ENCODE measurements at regions not wholly inside any gene's neighbourhood (a gene's known extent, or its start where the extent isn't known, plus 50 kb on each side); places are given as distances from the start of the nearest gene placed in this dataset.

GRCh38 chr10:57624856-57625592 is 642.7 kb downstream of the IPMK start (continued):
- TF ChIP-seq ZNF326 (CRISPR knock-in tag; IDR thresholded peaks at IDR 0.05; ENCODE audit: borderline replicate concordance) = no peak
- no peak for TF ChIP-seq ATF6 (CRISPR knock-in tag; conservative IDR thresholded peaks at IDR 0.05)
- no peak for TF ChIP-seq ZSCAN21 (CRISPR knock-in tag; IDR thresholded peaks at IDR 0.05; ENCODE audit: borderline replicate concordance)

- Histone ChIP-seq H3K27ac (ENCODE audit: extremely low read length, insufficient read depth, low read length) (no peak overlapping the region), H3K79me2 (ENCODE audit: insufficient read depth, low read length) (no peaks in the 10 kb centered on the region), H3K9me3 (ENCODE audit: low read length) (no peaks in the 10 kb centered on the region), H4K20me1 (ENCODE audit: insufficient read depth, low read length) (no peaks in the 10 kb centered on the region), H3K4me1 (ENCODE audit: insufficient read depth, low read length) (peaks cover 16% of the 10 kb centered on the region), H3K27me3 (ENCODE audit: control insufficient read depth in 1 of 2, insufficient read depth in 2 of 2, low read length in 2 of 2) (no peaks in the 10 kb centered on the region), H2AFZ (ENCODE audit: low read length) (no peak overlapping the region), H3K4me3 (replicated peaks in 1 of 3; ENCODE audit: insufficient read depth in 1 of 3, low read depth in 2 of 3, low read length in 3 of 3) (no peak overlapping the region), H3K9ac (ENCODE audit: insufficient read depth, low read depth, low read length) (no peak overlapping the region), H3K4me2 (ENCODE audit: low read depth, low read length) (no peak overlapping the region), H3K36me3 (replicated peaks in 1 of 2; ENCODE audit: control insufficient read depth in 1 of 2, insufficient read depth in 2 of 2, low read length in 2 of 2) (no peaks in the 10 kb centered on the region)
- DNase-seq (ENCODE audit: low spot score) (no peak), FAIRE-seq (no peak), ATAC-seq (no peak)
- 90% methylated on average over 1 of the region's 1 CpG for WGBS (ENCODE audit: low lambda C conversion rate)
- in situ Hi-C loops (cut with HindIII; ENCODE audit: extremely low pct_ligation_motif_present, low pct_unique_long_range_greater_than_20kb) = no loop called here
- POLR2A ChIA-PET = no interaction called here
- CTCF ChIA-PET (ENCODE audit: low intra/inter-chr PET ratio, low total read pairs) = no interaction called here
- intact Hi-C loops (cut with micrococcal nuclease; ENCODE audit: unreplicated experiment) = no loop called here
- TF ChIP-seq ATRX (CRISPR knock-in tag; IDR thresholded peaks at IDR 0.05; ENCODE audit: borderline replicate concordance) (no peak), ZGPAT (CRISPR knock-in tag; IDR thresholded peaks at IDR 0.05) (no peak), RXRA (CRISPR knock-in tag; IDR thresholded peaks at IDR 0.05) (no peak), TRIM24 (CRISPR knock-in tag; IDR thresholded peaks at IDR 0.05) (no peak), ZNF207 (IDR thresholded peaks at IDR 0.05; ENCODE audit: borderline replicate concordance) (no peak), CCAR2 (optimal IDR thresholded peaks at IDR 0.05; ENCODE audit: low read depth, low read length) (no peak), ZNF580 (CRISPR knock-in tag; IDR thresholded peaks at IDR 0.05; ENCODE audit: borderline replicate concordance, low read depth) (no peak)
- no TSS peak for BruUV-seq (replicated peaks)
These were observed 643.6 kb downstream of the IPMK start for GRCh38 chr10:57624066-57624465.

Data from HepG2 (cell line).